Astrocyte of the hippocampus (primary cell): ENCODE measurements at regions not wholly inside any gene's neighbourhood (a gene's known extent, or its start where the extent isn't known, plus 50 kb on each side); places are given as distances from the start of the nearest gene placed in this dataset.
A peak's percentile ranks its signal among the peaks of the same experiment; 100 is the strongest.

Experiments used
- DNase-seq: peaks from one replicate; pipeline ENCODE4 v3.0.0; 2011; ENCODE audit warnings: low read depth, low spot score

- DNase-seq = no peak
Measured at GRCh38 chr3:162117961-162118360, 621.4 kb downstream of the OTOL1 start.

- no peak for DNase-seq
Measured at GRCh38 chr3:162119651-162120050, 623.0 kb downstream of the OTOL1 start.

GRCh38 chr3:162122405-162122804 is 625.8 kb downstream of the OTOL1 start:
- DNase-seq = no peak

- no peak for DNase-seq
Measured at GRCh38 chr3:162125790-162126189, 629.2 kb downstream of the OTOL1 start.

GRCh38 chr3:162130582-162130981 is 634.0 kb downstream of the OTOL1 start:
- no peak for DNase-seq

GRCh38 chr3:162132981-162133380 is 636.4 kb downstream of the OTOL1 start:
- DNase-seq = no peak

- DNase-seq = peak; percentile 45
Measured at GRCh38 chr3:162134571-162134970, 638.0 kb downstream of the OTOL1 start.

- no peak for DNase-seq
Measured at GRCh38 chr3:162136136-162136535, 639.5 kb downstream of the OTOL1 start.

GRCh38 chr3:162138509-162138908 is 641.9 kb downstream of the OTOL1 start:
- DNase-seq = no peak

- no peak for DNase-seq
Measured at GRCh38 chr3:162139841-162140240, 643.2 kb downstream of the OTOL1 start.

- peak; percentile 59 for DNase-seq
Measured at GRCh38 chr3:162141272-162141791, 644.7 kb downstream of the OTOL1 start.

- peak; percentile 71 for DNase-seq
Measured at GRCh38 chr3:162142511-162142910, 645.9 kb downstream of the OTOL1 start.

- DNase-seq = no peak
Measured at GRCh38 chr3:162143180-162143579, 646.6 kb downstream of the OTOL1 start.

GRCh38 chr3:162147996-162148395 is 651.4 kb downstream of the OTOL1 start:
- DNase-seq = no peak

GRCh38 chr3:162150790-162151189 is 654.2 kb downstream of the OTOL1 start:
- no peak for DNase-seq

- DNase-seq = no peak
Measured at GRCh38 chr3:162152636-162153035, 656.0 kb downstream of the OTOL1 start.

GRCh38 chr3:162161595-162161994 is 665.0 kb downstream of the OTOL1 start:
- DNase-seq = no peak

- no peak for DNase-seq
Measured at GRCh38 chr3:162165346-162165745, 668.7 kb downstream of the OTOL1 start.

- no peak for DNase-seq
Measured at GRCh38 chr3:162166543-162166942, 669.9 kb downstream of the OTOL1 start.

GRCh38 chr3:162168715-162169114 is 672.1 kb downstream of the OTOL1 start:
- no peak for DNase-seq

- no peak for DNase-seq
Measured at GRCh38 chr3:162170581-162170980, 674.0 kb downstream of the OTOL1 start.

- no peak for DNase-seq
Measured at GRCh38 chr3:162171970-162172369, 675.4 kb downstream of the OTOL1 start.

GRCh38 chr3:162175145-162175544 is 678.5 kb downstream of the OTOL1 start:
- no peak for DNase-seq

- DNase-seq = no peak
Measured at GRCh38 chr3:162175878-162176277, 679.3 kb downstream of the OTOL1 start.
